ENCODE measurements at regions not wholly inside any gene's neighbourhood (a gene's known extent, or its start where the extent isn't known, plus 50 kb on each side); places are given as distances from the start of the nearest gene placed in this dataset.
"Not testable (repeated sequence)": the region's sequence is repeated elsewhere in the genome, so short reads cannot be mapped to it uniquely, and the experiment has no call there.

GRCh38 chr2:82939211-82939610 lies 1519.9 kb downstream of the SUCLG1 start:
- FAIRE-seq (peak; percentile 20), DNase-seq (ENCODE audit: insufficient read length, low spot score) (no peak)

- FAIRE-seq; DNase-seq (ENCODE audit: insufficient read length, low spot score): not testable (repeated sequence)
Observed at GRCh38 chr2:82938321-82938845, 1520.7 kb downstream of the SUCLG1 start.

DNA sequence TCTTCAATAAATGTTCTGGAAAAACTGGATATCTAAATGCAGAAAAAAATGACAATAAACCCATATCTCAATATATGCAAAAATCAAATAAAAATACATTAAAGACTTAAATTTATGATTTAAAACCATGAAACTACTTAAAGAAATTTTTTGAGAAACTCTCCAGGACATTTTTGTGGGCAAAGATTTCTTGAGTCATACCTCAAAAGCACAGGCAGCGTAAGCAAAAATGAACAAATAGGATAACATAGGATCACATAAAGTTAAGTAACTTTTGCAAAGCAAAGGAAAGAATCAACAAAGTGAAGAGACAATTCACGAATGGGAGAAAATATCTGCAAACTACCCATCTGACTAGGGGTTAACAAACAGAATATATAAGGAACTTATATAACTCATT lies 1545.5 kb downstream of the SUCLG1 start:
- DNase-seq (ENCODE audit: insufficient read length, low spot score) (no peak), FAIRE-seq (no peak)

DNA sequence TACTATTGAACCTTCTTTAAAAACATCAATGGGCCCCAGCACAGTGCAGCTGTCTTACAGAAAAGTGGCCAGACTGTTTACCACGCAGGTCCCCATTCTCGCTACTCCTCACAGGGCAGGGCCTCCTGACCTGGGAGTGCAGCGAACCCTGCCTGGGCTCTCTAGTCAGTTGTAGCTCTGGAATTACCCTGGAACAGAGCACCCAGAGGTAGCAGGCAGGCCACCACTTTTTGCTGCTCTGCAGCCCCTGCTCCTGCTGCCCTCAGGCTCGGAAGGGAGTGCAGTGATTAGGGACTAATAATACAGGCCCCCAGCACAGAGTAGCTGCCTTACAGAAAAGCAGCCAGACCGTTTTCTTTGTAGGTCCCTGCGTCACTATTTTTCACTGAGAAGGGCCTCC lies 1563.0 kb downstream of the SUCLG1 start:
- DNase-seq (ENCODE audit: insufficient read length, low spot score) (no peak), FAIRE-seq (no peak)

GRCh38 chr2:82893190-82893589 lies 1565.9 kb downstream of the SUCLG1 start:
- no peak for FAIRE-seq
- DNase-seq (ENCODE audit: insufficient read length, low spot score) = no peak

- DNase-seq (ENCODE audit: insufficient read length, low spot score) (no peak), FAIRE-seq (no peak)
Observed at GRCh38 chr2:82879803-82880202, 1579.3 kb downstream of the SUCLG1 start.

- DNase-seq (ENCODE audit: insufficient read length, low spot score) = no peak
- FAIRE-seq = no peak
Observed at GRCh38 chr2:82875858-82876257, 1583.2 kb downstream of the SUCLG1 start.

DNA sequence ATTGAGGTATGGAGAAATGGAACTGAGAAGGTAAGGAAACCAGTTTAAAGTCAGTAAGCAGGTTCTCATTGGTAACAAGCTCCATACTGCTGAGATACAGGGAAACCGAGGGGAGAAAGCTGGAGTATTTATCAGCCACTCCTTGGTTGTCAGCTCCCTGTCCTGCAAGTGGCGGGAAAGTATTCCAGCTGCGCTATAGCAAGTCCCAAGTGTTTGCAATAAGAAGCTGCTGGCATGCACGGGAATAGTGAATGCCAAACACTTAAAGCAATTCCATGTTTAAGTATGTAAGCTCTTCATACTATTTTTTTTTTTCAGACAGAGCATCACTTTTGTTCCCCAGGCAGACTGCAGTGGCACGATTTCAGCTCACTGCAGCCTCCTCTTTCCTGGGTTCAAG lies 1601.1 kb downstream of the SUCLG1 start:
- DNase-seq (ENCODE audit: insufficient read length, low spot score) (no peak), FAIRE-seq (no peak)

- FAIRE-seq = no peak
- DNase-seq (ENCODE audit: insufficient read length, low spot score) = no peak
Observed at GRCh38 chr2:82853299-82853698, 1605.8 kb downstream of the SUCLG1 start.

DNA sequence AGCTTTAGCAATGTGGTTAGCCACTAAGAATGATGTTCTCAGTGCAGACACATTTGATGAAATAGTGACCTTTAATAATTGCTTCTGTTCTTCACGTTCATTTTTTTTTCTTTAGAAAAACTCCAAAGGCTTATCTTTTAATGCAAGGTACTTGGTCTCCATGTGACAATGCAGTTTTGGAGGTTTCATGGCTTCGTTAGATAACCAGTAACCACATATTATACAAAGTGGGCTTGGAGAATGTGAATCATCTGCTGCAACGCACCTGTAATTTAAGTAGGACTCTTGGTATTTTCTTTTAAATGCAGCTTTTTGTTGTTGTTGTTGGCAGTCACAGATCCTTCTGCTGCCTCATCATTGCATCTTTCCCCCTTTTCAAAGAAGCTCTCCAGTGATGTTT lies 1606.3 kb downstream of the SUCLG1 start:
- FAIRE-seq (no peak), DNase-seq (ENCODE audit: insufficient read length, low spot score) (no peak)

DNA sequence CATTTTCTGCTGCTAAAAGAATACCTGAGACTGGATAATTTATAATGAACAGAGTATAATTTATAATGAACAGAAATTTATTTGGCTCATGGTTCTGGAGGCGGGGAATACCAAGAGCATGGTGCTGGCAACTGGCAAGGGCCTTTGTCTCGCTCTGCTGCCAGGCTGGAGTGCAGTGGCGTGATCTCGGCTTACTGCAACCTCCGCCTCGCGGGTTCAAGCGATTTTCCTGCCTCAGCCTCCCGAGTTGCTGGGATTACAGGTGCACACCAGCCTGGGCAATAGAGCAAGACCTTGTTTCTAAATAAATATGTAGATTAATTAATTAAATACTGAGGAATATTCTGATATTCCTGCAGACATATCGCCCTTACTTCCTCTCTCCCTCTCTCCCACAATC lies 1610.8 kb downstream of the SUCLG1 start:
- FAIRE-seq = no peak
- no peak for DNase-seq (ENCODE audit: insufficient read length, low spot score)

DNA sequence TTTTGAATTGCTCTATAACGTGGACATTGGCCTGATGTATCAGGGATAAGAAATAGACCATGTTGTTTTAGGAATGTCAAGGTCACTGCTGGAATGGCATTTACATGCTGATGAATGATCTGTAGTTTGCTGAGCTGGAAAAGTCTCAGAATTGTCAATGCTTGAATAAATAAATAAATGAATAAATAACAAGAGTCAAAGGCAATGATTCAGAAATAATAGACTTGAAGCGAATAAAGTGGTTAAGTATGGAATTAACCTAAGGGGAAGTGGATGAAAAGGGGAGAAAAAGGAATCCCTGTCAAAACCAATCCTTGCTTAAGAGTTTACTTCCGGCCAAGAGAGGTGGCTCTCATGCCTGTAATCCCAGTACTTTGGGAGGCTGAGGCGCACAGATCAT lies 1620.0 kb downstream of the SUCLG1 start:
- DNase-seq (ENCODE audit: insufficient read length, low spot score) = no peak
- no peak for FAIRE-seq

- FAIRE-seq = peak; percentile 94
- DNase-seq (ENCODE audit: insufficient read length, low spot score) = peak; percentile 76
Observed at GRCh38 chr2:82837588-82838304, 1621.3 kb downstream of the SUCLG1 start.

DNA sequence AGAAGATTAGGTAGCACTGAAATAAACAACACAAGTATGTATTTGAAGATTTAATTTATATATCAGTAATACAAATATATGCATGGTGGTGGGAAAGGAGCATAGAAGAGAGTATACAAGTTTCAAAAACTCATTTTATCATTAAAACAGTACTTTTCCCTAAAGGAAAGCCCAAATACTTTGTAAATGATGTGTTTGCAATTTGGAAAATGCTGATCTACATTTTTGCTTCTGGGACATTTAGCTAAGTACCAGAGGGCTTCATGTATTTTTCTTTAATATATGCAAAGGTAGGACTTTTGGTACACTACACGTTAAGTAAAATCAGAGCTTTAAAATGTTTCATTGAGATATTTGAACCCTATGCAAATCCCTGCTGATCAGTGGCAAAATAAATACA lies 1624.2 kb downstream of the SUCLG1 start:
- FAIRE-seq (no peak), DNase-seq (ENCODE audit: insufficient read length, low spot score) (no peak)

GRCh38 chr2:82827426-82827825 lies 1631.7 kb downstream of the SUCLG1 start:
- DNase-seq (ENCODE audit: insufficient read length, low spot score) = no peak
- FAIRE-seq = no peak

- FAIRE-seq (no peak), DNase-seq (ENCODE audit: insufficient read length, low spot score) (no peak)
Observed at GRCh38 chr2:82826437-82826836, 1632.6 kb downstream of the SUCLG1 start.

DNA sequence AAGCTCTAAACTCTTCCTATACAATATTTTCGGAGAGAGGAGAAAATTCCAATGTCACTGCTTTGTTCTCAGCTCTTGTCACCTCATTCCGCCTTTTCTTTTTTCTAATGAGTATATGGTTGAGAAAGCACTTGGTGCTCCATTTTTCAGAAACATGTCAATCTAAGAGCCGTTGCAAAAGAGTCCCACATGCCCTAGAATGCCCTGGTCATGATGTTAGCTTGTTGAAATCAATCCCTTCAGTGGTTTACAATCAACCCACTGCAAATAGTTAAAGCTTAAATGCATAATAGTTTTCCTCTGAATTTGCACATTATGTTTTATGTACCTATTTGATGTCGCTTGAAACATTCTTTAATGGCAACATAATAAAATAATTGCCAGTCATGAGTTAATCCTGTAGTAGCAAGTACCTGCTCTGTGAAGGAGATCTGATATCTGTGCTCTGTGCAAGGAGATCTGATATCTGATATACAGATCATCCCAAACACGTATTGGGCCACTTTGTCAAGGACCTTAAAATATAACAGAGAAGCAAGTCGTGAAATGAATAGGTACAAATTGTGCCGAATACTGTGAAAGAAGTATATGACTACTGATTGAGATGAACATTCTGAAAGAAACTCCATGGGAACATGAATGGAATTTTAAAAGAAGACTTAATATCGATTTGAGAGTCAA lies 1633.5 kb downstream of the SUCLG1 start:
- FAIRE-seq (no peak), DNase-seq (ENCODE audit: insufficient read length, low spot score) (no peak)

- no peak for FAIRE-seq
Observed at GRCh38 chr2:82823892-82824291, 1635.2 kb downstream of the SUCLG1 start.

GRCh38 chr2:82819951-82820350 lies 1639.1 kb downstream of the SUCLG1 start:
- no peak for FAIRE-seq
- no peak for DNase-seq (ENCODE audit: insufficient read length, low spot score)

More at GRCh38 chr2:82823892-82824291, 1635.2 kb downstream of the SUCLG1 start:
- no peak for DNase-seq (ENCODE audit: insufficient read length, low spot score)

DNA sequence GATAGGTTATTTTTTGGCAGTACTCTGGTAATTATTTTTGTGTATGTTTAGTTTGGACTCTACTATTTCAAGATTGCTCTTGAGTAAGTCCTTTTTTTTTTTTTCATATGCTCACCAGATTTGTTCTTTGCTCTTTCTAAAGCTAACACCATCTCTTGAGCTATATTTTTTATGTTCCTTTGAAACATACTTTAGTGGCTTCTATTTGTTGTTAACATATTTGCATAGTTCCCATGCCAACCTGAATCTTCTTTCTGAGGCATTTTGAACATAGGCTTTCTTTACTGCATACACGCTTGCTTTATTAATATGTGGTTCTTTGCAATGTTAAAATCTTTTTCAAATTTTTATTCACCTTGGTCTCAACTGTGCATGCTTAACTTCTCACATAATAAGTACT lies 1644.9 kb downstream of the SUCLG1 start:
- FAIRE-seq = no peak

DNA sequence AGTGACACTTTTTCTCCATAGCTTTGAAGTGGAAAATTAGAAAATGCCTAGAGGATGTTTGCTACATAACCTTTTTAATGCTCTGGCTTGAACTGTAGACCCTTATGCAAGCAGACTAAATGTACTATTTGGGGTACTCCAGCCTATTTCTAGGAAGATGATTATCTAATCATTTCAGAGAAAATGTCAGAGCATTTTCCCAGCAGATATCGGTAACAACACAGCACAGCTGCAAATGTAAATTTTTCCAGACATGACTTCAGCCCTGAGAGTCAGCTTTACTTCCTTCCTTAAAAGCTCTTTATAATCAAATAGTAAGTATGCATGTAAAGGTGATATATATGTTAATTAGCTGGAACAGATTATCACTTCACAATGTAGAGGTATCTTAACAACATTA lies 1647.1 kb downstream of the SUCLG1 start:
- FAIRE-seq = no peak
- DNase-seq (ENCODE audit: insufficient read length, low spot score) = no peak

More for the DNA sequence above, 1644.9 kb downstream of the SUCLG1 start:
- no peak for DNase-seq (ENCODE audit: insufficient read length, low spot score)

DNA sequence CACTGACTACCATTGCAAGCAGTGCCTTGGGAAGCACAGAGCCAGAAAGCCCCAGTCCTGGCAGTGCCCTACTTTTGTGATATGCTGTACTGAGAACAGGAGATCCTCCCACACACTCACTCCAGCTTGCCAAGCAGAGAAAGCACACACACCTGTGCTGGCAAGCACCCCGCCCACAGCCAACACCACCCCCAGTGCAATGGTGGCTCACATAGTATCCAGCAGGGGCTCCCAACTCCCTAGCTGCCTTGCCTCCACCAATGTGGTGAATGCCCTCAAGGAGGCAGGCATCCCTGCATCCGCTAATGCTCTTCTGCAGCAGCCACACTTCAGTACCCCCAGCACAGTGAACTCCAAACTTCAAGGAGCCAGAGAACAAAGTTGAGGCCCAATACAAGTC lies 1655.8 kb downstream of the SUCLG1 start:
- FAIRE-seq = no peak
- DNase-seq (ENCODE audit: insufficient read length, low spot score) = no peak
